DND-41 (cell line): ENCODE measurements at regions not wholly inside any gene's neighbourhood (a gene's known extent, or its start where the extent isn't known, plus 50 kb on each side); places are given as distances from the start of the nearest gene placed in this dataset.

Experiments
- ATAC-seq: fragments of 200-7000 bp; cut with Tn5 transposase; 3 replicates; pipeline ENCODE4 v1.9.1; 2021; ENCODE audit warnings: low read depth; ENCODE audit not compliant: insufficient read depth
- DNase-seq: peaks from one replicate; pipeline ENCODE4 v3.0.0-alpha.2; 2020
- H2AFZ ChIP-seq: 2 replicates; pipeline ENCODE4 v1.6.0; 2012; ENCODE audit warnings: low read depth, low read length
- H3K27ac ChIP-seq: 2 replicates; pipeline ENCODE4 v1.5.1; 2012; ENCODE audit warnings: low read length, inconsistent platforms
- H3K27me3 ChIP-seq: fragments of 200-600 bp; sonication (generic); 2 replicates; pipeline ENCODE4 v1.6.0; 2012; ENCODE audit warnings: low read length, mild to moderate bottlenecking, inconsistent platforms; ENCODE audit not compliant: insufficient read depth, poor library complexity
- H3K36me3 ChIP-seq: 2 replicates; pipeline ENCODE4 v1.5.1; 2012; ENCODE audit warnings: low read length, inconsistent platforms; ENCODE audit not compliant: insufficient read depth
- H3K4me1 ChIP-seq: 2 replicates; pipeline ENCODE4 v1.5.1; 2012; ENCODE audit warnings: mild to moderate bottlenecking, low read length; ENCODE audit not compliant: insufficient read depth
- H3K4me2 ChIP-seq: 2 replicates; pipeline ENCODE4 v1.6.0; 2012; ENCODE audit warnings: mild to moderate bottlenecking, moderate library complexity, low read length, inconsistent platforms; ENCODE audit not compliant: insufficient read depth
- H3K4me3 ChIP-seq, 2 experiments: fragments of 200-600 bp in 1 of 2; shearing (Covaris generic) in 1 of 2; 2 replicates each; pipeline ENCODE4 v1.5.1; 2012 to 2016; ENCODE audit warnings: inconsistent platforms in 2 of 2, low read length in 2 of 2, mild to moderate bottlenecking in 2 of 2, low read depth in 1 of 2, moderate library complexity in 1 of 2
- H3K79me2 ChIP-seq: 2 replicates; pipeline ENCODE4 v1.6.0; 2012; ENCODE audit warnings: low read length, inconsistent platforms; ENCODE audit not compliant: insufficient read depth
- H3K9ac ChIP-seq: 2 replicates; pipeline ENCODE4 v1.6.0; 2012; ENCODE audit warnings: low read depth, mild to moderate bottlenecking, inconsistent platforms, low read length, moderate library complexity
- H3K9me3 ChIP-seq: 2 replicates; pipeline ENCODE4 v1.5.1; 2012; ENCODE audit warnings: low read length, moderate library complexity, mild to moderate bottlenecking, inconsistent platforms; ENCODE audit not compliant: insufficient read depth, severe bottlenecking
- H4K20me1 ChIP-seq: 2 replicates; pipeline ENCODE4 v1.6.0; 2012; ENCODE audit warnings: low read length; ENCODE audit not compliant: insufficient read depth
- CTCF ChIP-seq: IDR thresholded peaks from 2 replicates; pipeline ENCODE4 v1.5.1; 2012; ENCODE audit warnings: borderline replicate concordance, low read length, moderate library complexity, mild to moderate bottlenecking; ENCODE audit not compliant: poor library complexity, severe bottlenecking; ENCODE audit errors: extremely low read depth
- EZH2 ChIP-seq: IDR thresholded peaks from 3 replicates; pipeline ENCODE4 v1.6.1; 2012; ENCODE audit warnings: borderline replicate concordance, low read depth, mild to moderate bottlenecking, moderate library complexity, low read length, inconsistent platforms; ENCODE audit not compliant: severe bottlenecking

- ATAC-seq: no peak
- Histone ChIP-seq H4K20me1 (no peaks in the 10 kb centered on the region), H3K4me1 (peaks cover 43% of the 10 kb centered on the region), H2AFZ (no peak overlapping the region), H3K27ac (no peak overlapping the region), H3K36me3 (no peaks in the 10 kb centered on the region), H3K27me3 (no peaks in the 10 kb centered on the region), H3K9me3 (no peaks in the 10 kb centered on the region), H3K79me2 (no peaks in the 10 kb centered on the region), H3K4me3 (no peak overlapping the region), H3K4me2 (no peak overlapping the region), H3K9ac (no peak overlapping the region)
- no peak for DNase-seq
- TF ChIP-seq EZH2 (no peak), CTCF (no peak)
Observed at GRCh38 chr6:100119261-100119660, 125.2 kb upstream of the MCHR2 start.

- H3K27ac ChIP-seq: no peak overlapping the region
- DNase-seq: no peak
- H3K36me3 ChIP-seq: no peaks in the 10 kb centered on the region
- no peak for ATAC-seq
- no peaks in the 10 kb centered on the region for H3K79me2 ChIP-seq
- H3K4me3 ChIP-seq: no peak overlapping the region
- H3K4me2 ChIP-seq: no peak overlapping the region
- peaks cover 43% of the 10 kb centered on the region for H3K4me1 ChIP-seq
- H4K20me1 ChIP-seq: no peaks in the 10 kb centered on the region
- no peak overlapping the region for H2AFZ ChIP-seq
- H3K9me3 ChIP-seq: no peaks in the 10 kb centered on the region
- H3K27me3 ChIP-seq: no peaks in the 10 kb centered on the region
- no peak overlapping the region for H3K9ac ChIP-seq
- TF ChIP-seq CTCF: no peak
- TF ChIP-seq EZH2: no peak
Observed at GRCh38 chr6:100118301-100118700, 124.3 kb upstream of the MCHR2 start.

- Histone ChIP-seq H3K4me3 (no peak overlapping the region), H3K4me2 (no peak overlapping the region), H3K79me2 (no peaks in the 10 kb centered on the region), H4K20me1 (no peaks in the 10 kb centered on the region), H3K4me1 (peaks cover 41% of the 10 kb centered on the region), H3K36me3 (no peaks in the 10 kb centered on the region), H2AFZ (no peak overlapping the region; the same call in 1 of the 2 replicates), H3K9me3 (no peaks in the 10 kb centered on the region), H3K27me3 (no peaks in the 10 kb centered on the region), H3K9ac (no peak overlapping the region), H3K27ac (peak overlapping the region; percentile 14; the same call in 1 of the 2 replicates)
- TF ChIP-seq CTCF (no peak), EZH2 (no peak)
- ATAC-seq (no peak), DNase-seq (no peak)
Observed at GRCh38 chr6:100117680-100118079, 123.7 kb upstream of the MCHR2 start.
